ENCODE measurements at regions not wholly inside any gene's neighbourhood (a gene's known extent, or its start where the extent isn't known, plus 50 kb on each side); places are given as distances from the start of the nearest gene placed in this dataset.
A peak's percentile ranks its signal among the peaks of the same experiment; 100 is the strongest.

DNA sequence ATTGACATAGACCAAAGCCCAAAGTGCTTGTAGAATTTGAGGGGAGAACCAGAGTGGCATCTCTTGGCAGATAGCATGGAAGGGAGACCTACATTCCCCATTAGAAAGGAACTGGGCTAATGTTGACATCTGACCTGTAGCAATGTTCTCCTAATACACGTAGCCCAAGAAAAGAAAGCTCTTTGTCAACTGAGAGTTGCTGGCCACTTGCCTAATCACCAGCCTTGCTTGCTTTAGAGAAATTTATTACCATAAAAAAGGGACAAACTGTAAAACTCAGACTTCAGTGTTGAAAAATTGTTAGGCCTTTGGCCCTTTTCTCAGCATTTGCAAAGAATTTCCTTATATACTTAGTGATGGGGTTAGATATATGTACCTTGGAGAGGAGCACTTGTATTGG lies 777.5 kb downstream of the MAFB start (continued):
- TF ChIP-seq ZNF654 (tag by site-specific recombination; IDR thresholded peaks at IDR 0.05; ENCODE audit: low read depth), result no peak

DNA sequence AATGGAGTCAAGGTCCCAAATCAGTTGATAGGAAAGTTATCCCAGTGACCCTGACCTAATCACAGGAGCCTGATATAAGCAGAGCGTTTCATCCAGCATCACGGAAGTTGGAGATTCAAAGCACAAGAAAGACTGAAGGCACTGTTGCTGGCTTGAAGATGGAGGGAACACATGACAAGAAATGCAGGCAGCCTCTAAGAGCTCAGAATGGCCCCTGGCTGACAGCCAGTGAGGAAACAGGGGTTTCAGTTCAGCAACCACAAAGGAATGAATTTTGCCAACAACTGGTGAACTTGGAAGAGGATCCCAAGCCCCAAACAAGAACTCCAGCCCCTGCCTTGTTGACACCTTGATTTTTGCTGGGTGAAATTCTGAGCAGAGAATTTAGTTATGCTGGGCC lies 778.5 kb downstream of the MAFB start:
- H3K27ac ChIP-seq (ENCODE audit: extremely low read depth, low read depth, low read length), result no peak overlapping the region
- no peak overlapping the region for H3K4me3 ChIP-seq (ENCODE audit: low read depth, low read length)
- ChIA-PET CTCF (no interaction called here), POLR2A (no interaction called here)
- TF ChIP-seq HOXD13 (CRISPR knock-in tag; IDR thresholded peaks at IDR 0.05; ENCODE audit: borderline replicate concordance) (no peak), KLF7 (tag by site-specific recombination; IDR thresholded peaks at IDR 0.05; ENCODE audit: borderline replicate concordance) (no peak), ZNF266 (tag by site-specific recombination; IDR thresholded peaks at IDR 0.05; ENCODE audit: low read depth) (no peak), OSR2 (tag by site-specific recombination; IDR thresholded peaks at IDR 0.05) (no peak), ZFP41 (tag by site-specific recombination; IDR thresholded peaks at IDR 0.05; ENCODE audit: borderline replicate concordance) (no peak), MEIS1 (CRISPR knock-in tag; IDR thresholded peaks at IDR 0.05; ENCODE audit: borderline replicate concordance) (no peak), ZNF660 (tag by site-specific recombination; IDR thresholded peaks at IDR 0.05) (no peak), FEZF1 (tag by site-specific recombination; IDR thresholded peaks at IDR 0.05) (no peak), ZNF677 (tag by site-specific recombination; IDR thresholded peaks at IDR 0.05) (no peak), SALL2 (tag by site-specific recombination; IDR thresholded peaks at IDR 0.05; ENCODE audit: borderline replicate concordance) (no peak), ZNF324 (tag by site-specific recombination; IDR thresholded peaks at IDR 0.05) (no peak)
- TF ChIP-seq, protein P1, sequence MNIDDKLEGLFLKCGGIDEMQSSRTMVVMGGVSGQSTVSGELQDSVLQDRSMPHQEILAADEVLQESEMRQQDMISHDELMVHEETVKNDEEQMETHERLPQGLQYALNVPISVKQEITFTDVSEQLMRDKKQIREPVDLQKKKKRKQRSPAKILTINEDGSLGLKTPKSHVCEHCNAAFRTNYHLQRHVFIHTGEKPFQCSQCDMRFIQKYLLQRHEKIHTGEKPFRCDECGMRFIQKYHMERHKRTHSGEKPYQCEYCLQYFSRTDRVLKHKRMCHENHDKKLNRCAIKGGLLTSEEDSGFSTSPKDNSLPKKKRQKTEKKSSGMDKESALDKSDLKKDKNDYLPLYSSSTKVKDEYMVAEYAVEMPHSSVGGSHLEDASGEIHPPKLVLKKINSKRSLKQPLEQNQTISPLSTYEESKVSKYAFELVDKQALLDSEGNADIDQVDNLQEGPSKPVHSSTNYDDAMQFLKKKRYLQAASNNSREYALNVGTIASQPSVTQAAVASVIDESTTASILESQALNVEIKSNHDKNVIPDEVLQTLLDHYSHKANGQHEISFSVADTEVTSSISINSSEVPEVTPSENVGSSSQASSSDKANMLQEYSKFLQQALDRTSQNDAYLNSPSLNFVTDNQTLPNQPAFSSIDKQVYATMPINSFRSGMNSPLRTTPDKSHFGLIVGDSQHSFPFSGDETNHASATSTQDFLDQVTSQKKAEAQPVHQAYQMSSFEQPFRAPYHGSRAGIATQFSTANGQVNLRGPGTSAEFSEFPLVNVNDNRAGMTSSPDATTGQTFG (tag by site-specific recombination; IDR thresholded peaks at IDR 0.05; ENCODE audit: borderline replicate concordance), result no peak
- TF ChIP-seq, protein P2, sequence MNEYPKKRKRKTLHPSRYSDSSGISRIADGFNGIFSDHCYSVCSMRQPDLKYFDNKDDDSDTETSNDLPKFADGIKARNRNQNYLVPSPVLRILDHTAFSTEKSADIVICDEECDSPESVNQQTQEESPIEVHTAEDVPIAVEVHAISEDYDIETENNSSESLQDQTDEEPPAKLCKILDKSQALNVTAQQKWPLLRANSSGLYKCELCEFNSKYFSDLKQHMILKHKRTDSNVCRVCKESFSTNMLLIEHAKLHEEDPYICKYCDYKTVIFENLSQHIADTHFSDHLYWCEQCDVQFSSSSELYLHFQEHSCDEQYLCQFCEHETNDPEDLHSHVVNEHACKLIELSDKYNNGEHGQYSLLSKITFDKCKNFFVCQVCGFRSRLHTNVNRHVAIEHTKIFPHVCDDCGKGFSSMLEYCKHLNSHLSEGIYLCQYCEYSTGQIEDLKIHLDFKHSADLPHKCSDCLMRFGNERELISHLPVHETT (tag by site-specific recombination; IDR thresholded peaks at IDR 0.05), result no peak
- no peaks in the 10 kb centered on the region for H3K9me3 ChIP-seq (ENCODE audit: control insufficient read depth, insufficient read depth, low read depth, low read length)
- no peaks in the 10 kb centered on the region for H3K36me3 ChIP-seq (ENCODE audit: control insufficient read depth in 2 of 2, insufficient read depth in 1 of 2, low read length in 2 of 2)
- H3K4me1 ChIP-seq (ENCODE audit: control insufficient read depth, insufficient read depth, low read length), result no peaks in the 10 kb centered on the region

DNA sequence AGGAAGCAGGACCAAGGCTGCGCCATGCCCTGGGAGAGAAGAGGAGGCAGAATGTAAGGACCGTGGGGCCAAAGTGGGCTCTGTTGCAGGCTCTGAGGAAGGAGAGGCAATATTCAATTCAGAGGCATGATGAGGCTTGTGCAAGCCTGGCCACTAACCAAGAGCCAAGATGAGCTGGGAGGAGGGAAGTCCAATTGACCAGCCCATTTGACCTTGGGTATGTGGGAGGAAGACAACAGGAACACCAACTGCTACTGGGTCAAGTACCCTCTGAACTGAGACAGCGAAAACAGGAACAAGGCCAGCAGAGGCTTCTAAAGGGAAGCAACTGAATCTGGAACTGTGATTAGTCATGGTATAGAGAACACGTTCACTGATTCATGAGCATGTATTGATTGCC lies 779.6 kb downstream of the MAFB start:
- no peaks in the 10 kb centered on the region for H3K36me3 ChIP-seq (ENCODE audit: control insufficient read depth in 2 of 2, insufficient read depth in 1 of 2, low read length in 2 of 2)
- POLR2A ChIA-PET, result no interaction called here

DNA sequence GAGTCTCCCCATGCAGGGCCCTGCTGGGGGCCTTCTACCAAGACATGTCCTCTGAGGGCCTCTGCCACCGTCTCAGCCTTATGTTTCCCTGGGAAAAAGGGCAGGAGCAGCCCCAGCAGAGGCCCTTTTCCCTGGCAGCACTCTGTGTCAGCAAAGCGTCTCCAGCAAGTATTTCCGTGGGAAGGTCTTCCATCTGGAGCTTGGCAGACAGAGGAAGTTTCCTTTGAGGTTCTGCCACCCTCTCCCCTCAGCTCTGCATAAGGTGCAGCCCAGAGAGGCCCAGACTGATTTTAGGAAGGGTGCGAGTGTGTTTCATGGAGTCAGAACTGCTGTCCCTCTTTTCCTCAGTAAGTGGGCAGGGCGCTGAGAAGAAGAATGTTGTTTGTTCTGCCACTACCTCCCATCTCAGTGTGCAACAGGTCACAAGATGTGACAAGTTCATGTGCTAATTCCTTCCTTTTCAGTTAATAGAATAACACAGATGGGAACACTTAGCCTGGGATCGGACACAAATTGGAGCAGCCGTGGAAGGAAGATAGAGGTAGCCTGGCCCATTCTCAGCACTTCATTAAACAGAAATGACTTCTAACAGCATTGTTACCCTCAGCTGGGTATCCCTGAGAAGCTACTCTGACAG lies 784.4 kb downstream of the MAFB start:
- Histone ChIP-seq H3K4me1 (ENCODE audit: control insufficient read depth, insufficient read depth, low read length) (no peaks in the 10 kb centered on the region), H3K36me3 (ENCODE audit: control insufficient read depth in 2 of 2, insufficient read depth in 1 of 2, low read length in 2 of 2) (no peaks in the 10 kb centered on the region), H3K4me3 (ENCODE audit: low read depth, low read length) (no peak overlapping the region), H3K9me3 (ENCODE audit: control insufficient read depth, insufficient read depth, low read depth, low read length) (no peaks in the 10 kb centered on the region), H3K27ac (ENCODE audit: extremely low read depth, low read depth, low read length) (no peak overlapping the region)
- ChIA-PET POLR2A (no interaction called here), CTCF (no interaction called here)
- no peak for TF ChIP-seq ZNF423 (tag by site-specific recombination; IDR thresholded peaks at IDR 0.05)
- TF ChIP-seq SCRT2 (tag by site-specific recombination; IDR thresholded peaks at IDR 0.05), result peak; percentile 51

More for the DNA sequence above, 779.6 kb downstream of the MAFB start:
- no peak for TF ChIP-seq ZNF558 (tag by site-specific recombination; IDR thresholded peaks at IDR 0.05)
- no peak for TF ChIP-seq KLF7 (tag by site-specific recombination; IDR thresholded peaks at IDR 0.05; ENCODE audit: borderline replicate concordance)
- TF ChIP-seq MEIS1 (CRISPR knock-in tag; IDR thresholded peaks at IDR 0.05; ENCODE audit: borderline replicate concordance), result no peak
- no peak for TF ChIP-seq BCL11B (tag by site-specific recombination; IDR thresholded peaks at IDR 0.05; ENCODE audit: low read depth)
- Histone ChIP-seq H3K4me1 (ENCODE audit: control insufficient read depth, insufficient read depth, low read length) (no peaks in the 10 kb centered on the region), H3K9me3 (ENCODE audit: control insufficient read depth, insufficient read depth, low read depth, low read length) (no peaks in the 10 kb centered on the region), H3K4me3 (ENCODE audit: low read depth, low read length) (no peak overlapping the region), H3K27ac (ENCODE audit: extremely low read depth, low read depth, low read length) (no peak overlapping the region)
- CTCF ChIA-PET, result interaction anchor here (0.6 to 0.7 kb wide), 2 partner anchors 91 to 1745 kb away, joined by 3 to 4 read pairs; no protein-coding TSS in a partner anchor

Data from HEK293 (cell line).